Lung (tissue), 11 donors: ENCODE measurements at regions not wholly inside any gene's neighbourhood (a gene's known extent, or its start where the extent isn't known, plus 50 kb on each side); places are given as distances from the start of the nearest gene placed in this dataset.

Experiments used
- ATAC-seq: fragments of 200-7000 bp; cut with Tn5 transposase; one replicate; pipeline ENCODE4 v1.9.1; 2020; ENCODE audit warnings: moderate number of reproducible peaks; ENCODE audit not compliant: insufficient read depth, low FRiP score
- DNase-seq, 3 donors: peaks; one replicate each; pipeline ENCODE4 v3.0.0-alpha.2; 2013 to 2017
- H3K27ac ChIP-seq, 2 donors: one replicate each; pipeline ENCODE4 v1.5.1; 2013; ENCODE audit warnings: mild to moderate bottlenecking in 2 of 2, moderate library complexity in 2 of 2, control low read depth in 1 of 2, inconsistent platforms in 1 of 2, low read depth in 1 of 2, low read length in 1 of 2
- H3K27me3 ChIP-seq, 3 donors: one replicate each; pipeline ENCODE4 v1.5.1; 2013; ENCODE audit warnings: low read length in 2 of 3; ENCODE audit not compliant: control insufficient read depth in 3 of 3, insufficient read depth in 3 of 3
- H3K36me3 ChIP-seq, 4 donors: one replicate each; pipeline ENCODE4 v1.5.1; 2013; ENCODE audit warnings: low read length in 4 of 4, mild to moderate bottlenecking in 1 of 4, moderate library complexity in 1 of 4; ENCODE audit not compliant: control insufficient read depth in 4 of 4, insufficient read depth in 4 of 4
- H3K4me1 ChIP-seq, 5 donors: one replicate each; pipeline ENCODE4 v1.5.1; 2013; ENCODE audit warnings: low read length in 5 of 5, mild to moderate bottlenecking in 2 of 5, moderate library complexity in 1 of 5; ENCODE audit not compliant: control insufficient read depth in 5 of 5, insufficient read depth in 5 of 5
- H3K4me3 ChIP-seq: one replicate; pipeline ENCODE4 v1.5.1; 2013; ENCODE audit warnings: mild to moderate bottlenecking, control low read depth, moderate library complexity
- H3K9ac ChIP-seq, 2 donors: one replicate each; pipeline ENCODE4 v1.5.1; 2013; ENCODE audit warnings: low read length in 2 of 2, control low read depth in 1 of 2; ENCODE audit not compliant: insufficient read depth in 1 of 2
- H3K9me3 ChIP-seq, 4 donors: one replicate each; pipeline ENCODE4 v1.5.1; 2013; ENCODE audit warnings: low read length in 3 of 4, mild to moderate bottlenecking in 1 of 4, moderate library complexity in 1 of 4; ENCODE audit not compliant: control insufficient read depth in 4 of 4, insufficient read depth in 3 of 4
- CTCF ChIP-seq: IDR thresholded peaks from 2 replicates; pipeline ENCODE4 v1.5.1; 2012; ENCODE audit warnings: mild to moderate bottlenecking; ENCODE audit errors: control extremely low read depth, extremely low read depth
- WGBS, 2 donors: extraction: QIAGEN DNeasy Blood & Tissue Kit; methylation state at CpG; one replicate each; pipeline ENCODE4 v1.1.7; 2013; 5-methylcytosine and 5-hydroxymethylcytosine counted together
- donor health status: control.
- donor health status: control.
- donor health status: Bipolar disorder and iron deficiency.
- donor health status: healthy.
- donor health status: DM: yes; HTN: yes; CAD: no.

GRCh38 chr5:93904917-93905316, 163.5 kb upstream of the POU5F2 start:
- WGBS, 2 donors, result 91 to 93% methylated on average over 1 of the region's 1 CpG
- no peaks in the 10 kb centered on the region for H3K27me3 ChIP-seq
- H3K27ac ChIP-seq, result no peak overlapping the region
- no peak overlapping the region for H3K4me3 ChIP-seq
- DNase-seq (no peak), ATAC-seq (no peak)
- H3K9ac ChIP-seq, result no peak overlapping the region
- H3K9me3 ChIP-seq, result no peaks in the 10 kb centered on the region
- no peak for TF ChIP-seq CTCF
- H3K4me1 ChIP-seq, result no peaks in the 10 kb centered on the region
- no peaks in the 10 kb centered on the region for H3K36me3 ChIP-seq

- Histone ChIP-seq H3K4me3 (no peak overlapping the region), H3K4me1 (no peaks in the 10 kb centered on the region), H3K9me3 (no peaks in the 10 kb centered on the region), H3K27ac (no peak overlapping the region), H3K9ac (no peak overlapping the region), H3K36me3 (no peaks in the 10 kb centered on the region), H3K27me3 (no peaks in the 10 kb centered on the region)
- no peak for DNase-seq
- no peak for ATAC-seq
- no peak for TF ChIP-seq CTCF
- 89 to 93% methylated on average over 2 of the region's 2 CpGs for WGBS, 2 donors
Observed at GRCh38 chr5:93902288-93902687, 160.9 kb upstream of the POU5F2 start.

GRCh38 chr5:93899026-93899600, 157.7 kb upstream of the POU5F2 start:
- ATAC-seq (no peak), DNase-seq (no peak)
- H3K9ac ChIP-seq, result no peak overlapping the region
- H3K4me1 ChIP-seq, result no peaks in the 10 kb centered on the region
- no peaks in the 10 kb centered on the region for H3K27me3 ChIP-seq
- no peak overlapping the region for H3K27ac ChIP-seq
- H3K4me3 ChIP-seq, result no peak overlapping the region
- H3K9me3 ChIP-seq, result no peaks in the 10 kb centered on the region
- no peaks in the 10 kb centered on the region for H3K36me3 ChIP-seq
- TF ChIP-seq CTCF, result no peak
- WGBS, 2 donors, result 99 to 100% methylated on average over 1 of the region's 1 CpG
